Ascending aorta (tissue), 2 donors: ENCODE measurements at regions not wholly inside any gene's neighbourhood (a gene's known extent, or its start where the extent isn't known, plus 50 kb on each side); places are given as distances from the start of the nearest gene placed in this dataset.
A peak's percentile ranks its signal among the peaks of the same experiment; 100 is the strongest.

Experiments
- DNase-seq, 2 donors: peaks; one replicate each; pipeline ENCODE4 v3.0.0-alpha.2; 2019; ENCODE audit warnings: low spot score in 2 of 2
- H3K27ac ChIP-seq, 2 donors: fragments of 200-600 bp; sonication (generic); one replicate each; pipeline ENCODE4 v1.5.1; 2016 to 2017; ENCODE audit warnings: mild to moderate bottlenecking in 1 of 2
- H3K27me3 ChIP-seq: fragments of 200-600 bp; sonication (generic); one replicate; pipeline ENCODE4 v1.5.1; 2017
- H3K36me3 ChIP-seq, 2 donors: fragments of 200-600 bp; sonication (generic); one replicate each; pipeline ENCODE4 v1.5.1; 2016
- H3K4me1 ChIP-seq, 2 donors: fragments of 200-600 bp; sonication (generic); one replicate each; pipeline ENCODE4 v1.5.1; 2016 to 2017; ENCODE audit warnings: mild to moderate bottlenecking in 1 of 2
- H3K4me3 ChIP-seq, 2 donors: fragments of 200-600 bp; sonication (generic); one replicate each; pipeline ENCODE4 v1.5.1; 2016 to 2017; ENCODE audit warnings: mild to moderate bottlenecking in 1 of 2
- H3K9me3 ChIP-seq, 2 donors: fragments of 200-600 bp; sonication (generic); one replicate each; pipeline ENCODE4 v1.5.1; 2016
- CTCF ChIP-seq, 3 experiments: fragments of 200-600 bp in 2 of 3; fragments of 450-650 bp in 1 of 3; sonication (generic) in 2 of 3; IDR thresholded peaks; one replicate each; pipeline ENCODE4 v1.5.1; 2016 to 2019; ENCODE audit warnings: antibody characterized with exemption in 3 of 3, mild to moderate bottlenecking in 1 of 3, moderate library complexity in 1 of 3
- intact Hi-C: fragments of 100-400 bp; cut with DNase I; formaldehyde crosslinking; loops from one replicate; pipeline ENCODE4 v1.15.1; 2023

- intact Hi-C loops = no loop called here
- TF ChIP-seq CTCF (IDR thresholded peaks at IDR 0.05) = no peak
- Histone ChIP-seq H3K4me1 (no peaks in the 10 kb centered on the region), H3K27me3 (no peaks in the 10 kb centered on the region), H3K36me3 (no peaks in the 10 kb centered on the region), H3K27ac (no peak overlapping the region), H3K9me3 (no peaks in the 10 kb centered on the region), H3K4me3 (no peak overlapping the region)
- DNase-seq = peak in 1 of 2 donors; percentile 47
Observed at GRCh38 chr13:111904701-111905608, 162.0 kb upstream of the SOX1 start.

- H3K36me3 ChIP-seq = no peaks in the 10 kb centered on the region
- no peak overlapping the region for H3K4me3 ChIP-seq
- H3K4me1 ChIP-seq = no peaks in the 10 kb centered on the region
- no peak overlapping the region for H3K27ac ChIP-seq
- no peak for TF ChIP-seq CTCF (IDR thresholded peaks at IDR 0.05)
- H3K27me3 ChIP-seq = no peaks in the 10 kb centered on the region
- H3K9me3 ChIP-seq = no peaks in the 10 kb centered on the region
- peak in 1 of 2 donors; percentile 34 for DNase-seq
- intact Hi-C loops = no loop called here
Observed at GRCh38 chr13:111905609-111905945, 161.4 kb upstream of the SOX1 start.

- intact Hi-C loops = no loop called here
- H3K9me3 ChIP-seq = no peaks in the 10 kb centered on the region
- H3K27ac ChIP-seq = no peak overlapping the region
- TF ChIP-seq CTCF (IDR thresholded peaks at IDR 0.05) = no peak
- no peaks in the 10 kb centered on the region for H3K36me3 ChIP-seq
- H3K27me3 ChIP-seq = no peaks in the 10 kb centered on the region
- DNase-seq = no peak
- no peaks in the 10 kb centered on the region for H3K4me1 ChIP-seq
- no peak overlapping the region for H3K4me3 ChIP-seq
Observed at GRCh38 chr13:111906306-111906705, 160.6 kb upstream of the SOX1 start.

- DNase-seq = peak in 1 of 2 donors; percentile 21
- Histone ChIP-seq H3K4me3 (no peak overlapping the region), H3K27me3 (no peaks in the 10 kb centered on the region), H3K9me3 (no peaks in the 10 kb centered on the region), H3K4me1 (no peaks in the 10 kb centered on the region), H3K36me3 (no peaks in the 10 kb centered on the region), H3K27ac (no peak overlapping the region)
- intact Hi-C loops = no loop called here
- TF ChIP-seq CTCF (IDR thresholded peaks at IDR 0.05) = no peak
Observed at GRCh38 chr13:111906816-111907215, 160.1 kb upstream of the SOX1 start.

GRCh38 chr13:111907341-111907880 is 159.5 kb upstream of the SOX1 start:
- TF ChIP-seq CTCF (IDR thresholded peaks at IDR 0.05) = no peak
- no peaks in the 10 kb centered on the region for H3K27me3 ChIP-seq
- H3K9me3 ChIP-seq = no peaks in the 10 kb centered on the region
- H3K4me1 ChIP-seq = no peaks in the 10 kb centered on the region
- DNase-seq = peak in 1 of 2 donors; percentile 33
- no peaks in the 10 kb centered on the region for H3K36me3 ChIP-seq
- no peak overlapping the region for H3K4me3 ChIP-seq
- no peak overlapping the region for H3K27ac ChIP-seq
- intact Hi-C loops = no loop called here
